GM18498 (cell line): ENCODE measurements at regions not wholly inside any gene's neighbourhood (a gene's known extent, or its start where the extent isn't known, plus 50 kb on each side); places are given as distances from the start of the nearest gene placed in this dataset.
"Not testable (repeated sequence)": the region's sequence is repeated elsewhere in the genome, so short reads cannot be mapped to it uniquely, and the experiment has no call there.

Experiments
- ATAC-seq: cut with Tn5 transposase; IDR thresholded peaks from one replicate; pipeline ENCODE4 v1.9.1; 2021; ENCODE audit warnings: mild to moderate bottlenecking, moderate library complexity; ENCODE audit not compliant: unreplicated experiment

DNA sequence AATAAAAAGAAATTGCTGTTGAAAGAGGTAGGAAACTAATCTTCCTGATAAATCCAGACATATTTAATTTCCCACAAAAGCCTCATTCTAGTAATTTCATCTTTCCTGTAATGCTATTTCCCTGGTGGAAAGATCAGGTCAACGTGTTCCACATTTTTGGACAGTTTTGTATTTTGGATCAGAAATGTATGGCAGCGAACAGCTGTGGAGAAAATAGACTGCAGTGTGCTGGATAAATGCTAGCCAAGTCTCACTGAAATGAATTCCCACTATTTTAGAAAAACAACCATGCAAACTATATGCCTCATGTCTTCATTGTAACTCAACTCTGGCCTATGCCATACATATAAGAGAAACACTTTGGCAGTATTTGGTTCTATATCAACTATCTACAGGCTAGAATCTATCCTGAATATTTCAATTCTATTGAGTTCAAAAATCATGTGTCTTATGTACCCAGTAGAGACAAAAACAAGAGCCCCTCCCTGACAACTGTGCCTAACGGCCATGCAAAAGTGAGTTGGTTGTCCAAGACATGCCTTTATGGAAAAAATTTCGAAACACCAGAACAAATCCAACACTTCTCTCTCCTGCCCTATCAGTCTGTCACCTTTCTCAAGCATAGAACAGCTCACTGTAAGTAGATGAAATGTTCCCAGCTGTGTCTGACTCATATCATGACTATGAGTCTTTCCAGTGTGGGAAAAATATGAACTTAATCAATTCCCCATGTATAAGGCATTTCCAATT is 191.3 kb upstream of the NREP start:
- no peak for ATAC-seq

DNA sequence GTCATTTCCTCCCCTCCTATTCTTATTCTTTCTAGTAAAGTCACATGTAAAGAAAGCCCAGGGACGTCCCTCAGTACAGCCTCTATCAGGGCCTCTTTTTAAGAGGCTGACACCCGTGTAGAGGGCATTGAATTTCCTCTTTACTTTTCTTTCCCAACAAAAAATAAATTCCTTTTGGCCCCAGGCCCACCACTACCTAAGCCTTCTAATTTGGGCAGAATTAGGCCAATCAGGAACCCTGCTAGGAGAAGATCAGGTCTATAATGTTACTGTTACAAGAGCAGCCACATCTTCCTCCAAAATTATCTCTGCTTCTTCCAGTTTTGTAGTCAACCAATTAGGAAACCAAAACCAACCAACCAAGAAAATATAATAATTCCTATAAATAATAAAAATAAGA is 189.6 kb upstream of the NREP start:
- no peak for ATAC-seq

DNA sequence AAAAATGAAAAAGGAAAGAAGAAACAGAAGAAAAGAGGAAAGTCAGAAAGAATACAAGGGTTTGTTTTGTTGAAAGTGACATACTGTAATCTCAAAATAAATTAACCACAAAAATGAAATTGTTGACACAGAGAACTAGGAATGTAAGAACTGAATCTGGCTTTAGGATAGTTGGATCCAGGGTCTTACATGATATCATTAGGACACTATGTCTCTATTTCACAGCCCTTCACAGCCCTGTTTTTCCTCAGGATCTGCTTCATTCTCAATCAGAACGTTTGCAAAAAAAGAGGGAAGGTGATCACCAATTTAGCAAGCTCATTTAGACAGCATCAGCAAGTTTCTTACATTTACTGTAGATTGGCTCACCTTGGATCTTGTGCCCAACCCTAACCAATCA is 188.5 kb upstream of the NREP start:
- ATAC-seq = no peak

DNA sequence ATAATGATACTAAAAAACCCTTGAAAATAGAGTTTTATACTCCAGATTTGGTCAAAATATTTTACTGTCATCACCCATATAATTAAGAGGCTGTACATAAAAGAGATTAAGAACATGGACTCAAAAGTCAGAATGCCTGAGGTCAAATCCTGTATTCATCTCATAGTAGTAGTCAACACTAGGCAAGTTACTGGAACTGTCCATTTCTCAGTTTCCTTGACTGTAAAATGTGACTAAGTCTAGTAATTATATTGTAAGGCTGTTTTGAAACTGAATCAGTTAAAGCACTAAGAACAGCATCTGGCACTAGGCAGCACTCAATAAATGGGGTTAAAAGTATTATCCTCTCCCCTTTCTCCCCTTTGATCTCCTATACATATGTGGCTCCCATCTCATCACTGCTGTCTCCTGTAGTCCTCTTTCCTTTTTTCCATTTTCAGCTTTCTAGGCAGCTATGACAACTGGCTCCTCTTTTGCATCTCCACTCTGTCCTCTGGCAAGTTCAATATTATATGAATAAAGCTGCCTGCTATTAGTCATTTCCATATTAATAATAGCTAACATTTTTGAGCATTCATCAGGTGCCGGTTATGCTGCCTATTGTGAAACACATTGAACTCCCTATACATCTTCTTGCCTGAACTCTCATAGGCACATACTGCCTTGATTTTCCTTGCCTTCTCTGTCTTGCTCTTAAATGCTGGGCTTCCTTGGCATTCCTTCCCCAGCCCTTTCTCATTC is 185.8 kb upstream of the NREP start:
- no peak for ATAC-seq

DNA sequence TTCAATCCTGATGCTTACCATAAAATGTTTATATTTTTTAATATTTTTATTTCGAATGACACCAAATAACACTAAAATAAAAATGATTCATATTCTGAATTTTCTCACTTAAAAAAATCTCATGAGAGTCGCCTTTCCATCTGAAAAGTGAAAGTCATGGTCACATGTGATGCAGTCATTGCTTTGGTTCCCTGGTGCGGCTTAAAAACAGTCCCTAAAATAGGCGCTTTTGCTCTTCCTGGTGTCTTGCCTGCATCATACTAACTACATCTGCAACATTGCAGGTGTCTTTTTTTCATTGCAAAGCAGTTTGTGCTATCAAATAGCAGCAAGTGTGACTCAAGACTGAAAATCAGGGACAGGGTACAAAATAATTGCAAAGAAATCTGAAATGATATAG is 185.2 kb upstream of the NREP start:
- ATAC-seq = no peak

DNA sequence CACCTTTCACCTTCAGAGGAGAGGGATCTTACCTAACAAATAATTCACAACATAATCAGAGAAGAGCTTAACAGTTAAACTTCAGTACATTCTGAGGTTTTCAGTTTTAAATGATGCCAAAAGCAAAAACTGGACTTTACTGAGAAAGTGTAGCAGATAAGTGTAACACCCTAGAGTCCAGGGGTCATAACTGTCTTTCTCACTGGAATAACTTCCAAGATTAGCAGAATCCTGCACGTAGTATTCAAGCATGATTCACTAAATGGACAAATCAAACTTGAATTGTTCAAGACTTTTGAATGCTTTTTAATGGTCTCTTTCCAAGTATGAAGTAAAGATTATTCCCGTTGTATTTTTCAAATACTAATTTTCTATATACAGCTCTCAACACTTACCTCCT is 180.1 kb upstream of the NREP start:
- ATAC-seq = no peak

DNA sequence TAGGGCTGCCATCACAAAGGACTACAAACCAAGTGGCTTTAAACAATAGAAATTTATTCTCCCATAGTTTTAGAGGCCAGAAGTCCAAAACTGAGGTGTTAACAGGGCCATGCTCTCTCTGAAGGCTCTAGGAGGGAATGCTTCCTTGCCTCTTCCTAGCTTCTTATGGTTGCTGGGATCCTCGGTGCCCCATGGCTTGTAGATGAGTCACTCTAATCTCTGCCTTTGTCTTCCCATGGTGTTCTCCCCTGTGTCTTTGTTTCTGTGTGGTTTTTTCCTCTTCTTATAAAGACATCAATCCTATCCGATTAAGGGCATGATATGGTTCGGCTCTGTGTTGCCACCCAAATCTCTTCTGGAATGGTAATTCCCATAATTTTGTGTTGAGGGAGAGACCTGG is 178.8 kb upstream of the NREP start:
- no peak for ATAC-seq

DNA sequence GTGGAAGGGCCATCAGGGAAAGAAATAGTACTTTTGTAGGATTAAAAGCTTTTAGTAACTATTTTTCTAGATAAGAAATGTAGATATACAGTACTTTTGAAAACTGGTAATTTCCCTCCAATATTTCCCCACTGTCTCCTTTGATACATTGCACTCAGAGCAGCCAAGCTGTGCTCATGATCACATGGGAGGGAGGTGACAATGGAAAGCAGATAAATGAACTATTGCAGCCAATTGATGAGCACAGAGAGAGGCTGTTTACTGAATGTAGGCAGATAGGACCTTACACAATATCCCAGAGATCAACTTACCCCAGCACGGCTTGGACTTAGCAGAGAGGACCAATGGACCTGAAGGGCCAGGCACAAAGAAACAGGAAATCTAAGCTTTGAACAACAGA is 178.0 kb upstream of the NREP start:
- no peak for ATAC-seq

DNA sequence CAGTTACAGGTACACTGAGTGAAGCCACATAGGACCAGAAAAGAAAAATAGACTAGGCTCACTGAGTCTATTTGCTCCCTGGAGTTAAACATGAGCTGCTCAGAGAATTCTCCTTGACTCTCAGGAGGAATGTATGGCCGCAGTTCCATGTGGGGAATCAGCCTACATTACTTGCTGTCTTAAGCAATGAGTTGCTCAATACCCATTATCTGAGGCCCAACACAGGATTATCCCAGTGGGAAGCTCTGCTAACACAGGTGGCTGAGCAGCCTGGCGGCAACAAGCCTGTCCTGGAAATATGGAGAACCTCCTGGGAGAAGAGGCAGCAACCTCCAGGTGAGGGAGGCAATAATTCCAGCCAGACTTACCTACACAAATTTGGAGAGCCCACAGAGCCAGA is 177.5 kb upstream of the NREP start:
- no peak for ATAC-seq

DNA sequence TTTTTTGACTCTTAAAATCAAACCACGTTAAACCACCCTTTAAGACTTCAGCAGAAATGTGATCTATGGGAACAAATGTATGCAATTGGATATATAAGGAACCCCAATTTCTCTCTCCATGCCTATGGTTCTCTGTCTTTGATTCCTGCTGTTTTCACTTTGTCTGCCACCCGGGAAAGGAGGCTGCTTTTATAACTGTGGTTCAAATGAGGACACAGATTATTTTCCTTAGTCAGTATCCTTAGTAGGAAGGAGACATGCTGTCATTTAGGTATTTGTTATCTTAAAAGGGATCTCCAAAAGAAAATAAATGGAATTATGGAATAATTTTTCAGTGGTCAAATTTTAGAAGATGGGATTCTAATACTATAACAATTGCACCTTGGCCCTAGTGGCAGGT is 176.1 kb upstream of the NREP start:
- ATAC-seq = no peak

DNA sequence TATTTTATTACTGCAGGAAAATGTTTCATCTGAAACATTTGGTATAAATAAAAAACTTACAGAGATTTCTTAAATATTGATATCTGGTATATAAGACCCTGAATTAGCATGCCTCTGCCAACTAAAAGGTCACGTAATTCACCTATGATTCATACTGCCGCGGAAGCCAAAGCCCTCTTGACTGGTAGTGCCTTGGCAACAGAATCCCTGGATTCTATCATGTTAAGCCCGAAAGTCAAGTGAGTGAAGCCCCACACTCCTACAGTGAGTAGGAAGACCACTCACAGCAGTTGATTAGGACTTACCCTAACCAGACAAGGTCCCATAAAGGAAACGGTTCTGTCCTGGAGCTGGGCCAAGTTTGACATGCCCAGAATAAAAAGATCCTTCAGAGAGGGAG is 175.6 kb upstream of the NREP start:
- no peak for ATAC-seq

DNA sequence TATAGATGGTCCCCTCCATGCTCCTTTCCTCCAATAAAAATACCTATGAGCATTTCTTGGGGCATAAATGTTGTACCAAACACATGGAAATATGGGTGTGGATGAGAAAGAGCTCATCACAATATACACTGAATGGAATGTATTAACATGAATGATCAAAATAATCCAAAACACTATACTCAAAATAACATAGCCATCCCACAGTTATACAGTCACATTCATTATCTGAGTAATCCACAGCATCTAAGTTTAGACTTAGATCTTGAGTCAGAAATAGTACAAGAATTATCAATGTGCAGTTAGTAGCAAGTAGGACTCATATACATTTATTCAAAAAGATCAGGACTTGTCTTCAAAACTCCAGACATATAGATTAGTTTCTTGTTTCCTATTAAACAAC is 175.2 kb upstream of the NREP start:
- ATAC-seq = no peak

DNA sequence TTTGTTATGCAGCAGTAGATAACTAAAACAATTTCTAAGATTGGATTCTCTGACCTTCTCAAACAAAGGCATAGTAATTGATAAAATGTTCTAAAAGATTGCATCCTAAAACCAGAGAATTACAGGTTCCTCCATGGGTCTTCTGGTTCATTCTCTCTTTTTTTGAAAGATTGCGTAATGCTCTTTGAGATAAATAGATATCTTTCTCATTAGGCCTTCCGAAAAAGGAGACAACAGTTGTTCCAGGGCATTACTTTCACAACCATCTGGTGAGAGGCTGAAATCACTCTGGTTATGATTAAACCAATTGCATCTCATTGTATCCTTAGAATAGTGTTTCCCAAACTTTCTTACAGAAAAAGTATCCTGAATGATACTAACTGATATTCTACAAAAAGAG is 174.7 kb upstream of the NREP start:
- ATAC-seq = no peak

DNA sequence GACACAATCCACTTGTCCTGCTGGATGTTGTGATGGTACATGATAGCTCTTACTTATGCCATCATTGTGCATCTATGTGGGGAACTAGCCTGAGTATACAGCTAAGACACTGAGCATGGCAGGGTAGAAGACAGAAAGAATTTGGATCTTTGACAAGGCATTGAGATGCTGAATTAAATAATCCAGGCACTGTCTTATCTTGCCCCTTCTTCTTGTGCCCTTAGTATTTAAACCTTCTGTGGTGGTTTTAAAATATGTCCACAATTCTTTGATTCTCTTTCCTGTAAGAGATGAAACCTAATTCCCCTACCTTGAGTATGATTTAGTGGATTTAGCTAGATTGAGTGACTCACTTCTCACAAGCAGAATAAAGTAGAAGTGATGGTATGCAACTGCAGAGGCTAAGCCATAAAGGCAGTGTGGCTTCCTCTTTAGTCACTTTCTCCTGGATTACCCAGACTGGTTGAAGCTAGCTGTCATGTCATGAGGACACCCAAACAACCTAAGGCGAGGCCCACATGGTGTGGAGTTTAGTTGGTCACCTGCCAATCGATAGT is 174.0 kb upstream of the NREP start:
- ATAC-seq = no peak

DNA sequence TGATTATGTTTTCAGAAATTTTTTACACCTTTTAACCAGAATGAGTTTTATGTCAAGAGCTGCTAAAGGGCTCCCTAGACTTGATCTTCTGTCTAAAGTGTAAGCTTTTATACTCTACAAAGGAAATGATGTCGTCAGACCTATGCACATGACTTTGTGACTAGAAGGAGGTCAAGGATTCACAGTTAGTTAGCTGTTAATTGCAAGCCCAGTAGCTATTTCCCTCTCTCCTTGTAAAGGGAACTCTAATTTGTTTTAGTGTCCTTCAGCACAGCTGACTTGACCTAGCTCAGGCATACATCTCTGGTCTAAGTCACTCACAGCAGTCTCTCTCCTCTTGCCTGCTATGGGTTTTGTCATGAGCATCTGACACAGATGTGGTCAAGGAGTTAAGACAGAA is 173.5 kb upstream of the NREP start:
- no peak for ATAC-seq

DNA sequence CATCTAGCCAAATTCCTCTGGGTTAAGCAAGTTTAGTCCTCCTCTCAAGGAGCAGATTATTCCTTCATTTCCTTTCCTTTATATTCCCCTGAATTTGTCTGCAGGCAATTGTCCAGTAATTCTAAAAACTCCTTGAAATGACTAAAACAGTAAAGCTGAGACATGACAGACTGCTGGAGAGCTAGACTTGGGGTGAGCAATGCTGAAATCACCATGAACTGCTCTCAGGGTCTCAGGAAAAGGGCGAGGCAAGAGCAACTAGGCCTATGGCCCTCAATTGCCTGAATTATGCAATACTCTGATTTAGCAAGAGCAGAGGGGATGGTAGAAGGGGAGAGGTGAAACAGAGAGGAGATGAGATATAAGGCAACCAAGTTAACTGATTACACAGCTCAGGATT is 172.9 kb upstream of the NREP start:
- ATAC-seq = no peak

DNA sequence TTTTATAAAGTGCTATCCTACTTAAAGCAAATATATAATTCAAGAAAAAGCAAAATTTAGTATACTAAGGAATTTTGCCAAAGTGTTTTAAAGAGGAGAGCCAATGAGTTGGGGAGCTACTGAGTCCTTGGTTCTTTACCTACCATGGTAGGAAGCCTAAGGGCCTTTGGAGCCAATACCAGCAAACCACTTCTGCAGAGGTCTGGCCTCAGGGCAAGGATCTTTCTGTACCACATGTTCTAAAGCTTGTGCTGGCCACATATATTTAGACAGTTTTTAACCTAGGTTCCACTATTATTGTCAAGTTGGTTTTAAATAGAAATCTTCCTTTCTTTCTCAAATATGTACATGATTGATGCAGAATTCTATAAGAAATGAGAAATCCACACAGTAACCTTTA is 172.3 kb upstream of the NREP start:
- ATAC-seq = no peak

DNA sequence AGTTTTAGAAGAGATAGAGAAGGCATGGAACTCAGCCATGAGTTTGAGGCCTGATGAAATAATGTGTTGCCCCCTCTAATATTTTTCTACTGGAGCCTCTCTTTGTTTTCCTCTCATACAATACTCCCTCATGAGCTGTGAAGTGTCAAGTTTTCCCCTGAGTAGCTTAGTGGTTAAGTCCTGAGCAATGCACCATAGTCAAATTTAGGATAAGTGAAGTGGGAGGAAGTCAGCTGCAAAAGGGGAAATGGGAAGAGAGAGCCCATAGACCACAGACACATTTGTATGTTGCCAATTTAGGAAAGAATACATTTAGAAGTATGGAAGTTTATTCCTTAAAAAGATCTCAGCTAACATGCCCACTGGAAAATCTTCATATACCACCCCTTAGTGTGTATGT is 171.5 kb upstream of the NREP start:
- no peak for ATAC-seq

DNA sequence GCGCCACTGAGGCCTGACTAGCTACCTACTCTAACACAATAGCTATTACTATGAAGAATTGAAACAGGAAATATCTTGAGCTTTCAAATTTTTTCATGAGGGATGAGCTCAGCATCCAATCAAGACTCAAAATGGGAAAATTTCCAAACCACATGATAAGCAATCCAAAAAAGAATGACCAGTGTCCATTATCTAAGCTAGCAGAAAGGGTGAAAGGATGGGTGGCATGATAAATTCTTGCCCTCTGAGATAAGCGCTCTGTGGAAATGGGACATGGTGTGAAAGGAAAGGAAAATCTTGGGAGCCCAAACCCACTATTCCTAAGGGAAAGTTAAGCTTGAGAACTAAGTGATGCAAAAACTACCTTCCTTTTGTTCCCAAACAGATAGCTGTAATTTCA is 170.2 kb upstream of the NREP start:
- no peak for ATAC-seq

DNA sequence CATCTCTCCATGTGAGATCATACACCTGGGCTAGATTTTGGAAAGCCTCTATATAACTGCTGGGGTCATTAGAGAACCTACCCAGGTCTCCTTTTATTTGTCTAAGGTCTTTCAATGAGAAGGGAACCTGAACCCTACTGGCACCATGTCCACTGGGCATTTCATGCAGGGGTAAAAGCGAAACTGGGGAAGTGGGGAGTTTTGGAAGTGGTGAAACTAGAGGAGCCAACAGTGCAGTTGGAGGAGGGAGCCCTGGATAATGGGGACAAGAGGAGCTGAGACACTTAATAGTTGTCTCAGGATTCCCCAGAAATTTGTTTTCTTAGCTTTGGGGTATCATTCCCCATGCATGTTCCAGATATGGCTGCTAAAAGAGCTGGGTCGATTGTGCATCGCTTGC is 169.0 kb upstream of the NREP start:
- no peak for ATAC-seq

DNA sequence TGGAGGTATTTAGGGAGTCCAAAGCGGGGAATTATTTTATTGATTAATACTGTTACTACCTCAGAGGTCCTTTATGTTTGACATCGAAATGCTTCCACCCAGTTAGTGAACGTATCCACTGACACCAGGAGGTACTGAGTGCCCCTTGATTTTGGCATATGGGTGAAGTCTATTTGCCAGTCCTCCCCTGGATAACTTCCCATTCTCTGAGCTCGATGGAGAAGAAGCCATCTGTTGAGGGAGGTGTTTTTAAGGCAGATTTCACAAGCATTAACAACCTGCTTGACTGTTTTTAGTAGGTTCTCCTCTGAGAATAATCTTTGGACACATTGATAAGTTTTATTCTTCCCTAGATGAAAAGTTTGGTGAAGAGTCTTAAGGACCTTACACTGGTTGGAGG is 165.3 kb upstream of the NREP start:
- no peak for ATAC-seq

DNA sequence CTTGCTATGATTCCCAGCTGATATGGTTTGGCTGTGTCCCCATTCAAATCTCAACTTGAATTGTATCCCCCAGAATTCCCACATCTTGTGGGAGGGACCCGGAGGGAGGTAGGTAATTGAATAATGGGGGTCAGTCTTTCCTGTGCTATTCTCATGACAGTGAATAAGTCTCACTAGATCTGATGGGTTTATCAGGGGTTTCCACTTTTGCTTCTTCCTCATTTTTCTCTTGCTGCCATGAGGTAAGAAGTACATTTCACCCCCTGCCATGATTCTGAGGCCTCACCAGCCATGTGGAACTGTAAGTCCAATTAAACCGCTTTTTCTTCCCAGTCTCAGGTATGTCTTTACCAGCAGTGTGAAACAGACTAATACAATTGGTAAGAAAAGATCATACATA is 164.7 kb upstream of the NREP start:
- not testable (repeated sequence) for ATAC-seq
